ENCODE measurements at regions not wholly inside any gene's neighbourhood (a gene's known extent, or its start where the extent isn't known, plus 50 kb on each side); places are given as distances from the start of the nearest gene placed in this dataset.

GRCh38 chr16:86887416-86887815, 309.1 kb downstream of the FOXL1 start:
- no peak for TF ChIP-seq POLR2A (IDR thresholded peaks at IDR 0.05; ENCODE audit: low read length)
- TF ChIP-seq GATA1 (IDR thresholded peaks at IDR 0.05; ENCODE audit: low read depth, low read length), result no peak

Measured in erythroblast (primary cell).